ENCODE measurements at regions not wholly inside any gene's neighbourhood (a gene's known extent, or its start where the extent isn't known, plus 50 kb on each side); places are given as distances from the start of the nearest gene placed in this dataset.
"Not testable (repeated sequence)": the region's sequence is repeated elsewhere in the genome, so short reads cannot be mapped to it uniquely, and the experiment has no call there.

GRCh38 chr1:99502400-99502799 lies 143.5 kb upstream of the PALMD start:
- FAIRE-seq (no peak), DNase-seq (ENCODE audit: insufficient read length, low spot score) (no peak)
- TF ChIP-seq POLR2A (IDR thresholded peaks at IDR 0.05; ENCODE audit: low read depth, low read length): no peak

DNA sequence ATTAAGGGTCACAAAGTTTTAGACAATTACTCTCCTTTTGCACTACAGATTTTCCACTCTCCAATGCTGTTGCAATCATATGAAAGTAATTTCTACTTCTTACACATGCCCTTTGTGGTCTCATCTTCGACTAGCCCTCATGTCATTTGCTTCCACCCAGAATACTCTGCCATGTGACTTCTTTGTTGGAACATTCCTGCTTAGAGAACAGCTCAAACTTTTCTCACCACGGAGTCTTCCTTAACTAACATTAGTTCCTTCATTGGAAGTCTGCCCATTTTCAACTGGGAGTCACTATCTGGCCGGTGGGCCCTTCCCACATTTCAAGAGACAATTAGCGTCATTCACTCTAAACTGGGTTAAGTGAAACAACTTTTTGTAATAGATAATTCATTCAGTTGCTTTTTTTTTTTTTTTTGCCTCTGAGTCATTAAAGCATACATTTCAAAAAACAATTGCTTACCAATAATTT lies 142.6 kb upstream of the PALMD start:
- DNase-seq (ENCODE audit: insufficient read length, low spot score) (no peak), FAIRE-seq (no peak)
- TF ChIP-seq POLR2A (IDR thresholded peaks at IDR 0.05; ENCODE audit: low read depth, low read length): no peak

DNA sequence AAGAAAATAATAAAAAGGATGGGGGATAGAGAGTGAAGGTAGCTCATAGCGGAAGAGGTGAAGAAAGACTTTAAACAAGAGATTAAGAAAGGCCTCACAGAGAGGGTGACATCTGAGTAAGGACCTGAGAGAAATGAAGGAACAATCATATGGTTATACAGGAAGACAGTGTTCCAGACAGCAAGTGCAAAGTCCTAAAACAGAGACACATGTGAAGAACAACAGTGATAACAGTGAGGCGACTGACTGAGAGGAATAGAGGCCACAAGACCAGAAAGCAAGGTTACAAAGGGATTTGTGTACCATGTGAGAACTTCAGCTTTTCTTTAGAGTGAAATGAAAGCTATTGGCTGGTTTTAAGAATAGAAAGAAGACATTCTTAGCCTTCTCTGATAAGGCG lies 141.6 kb upstream of the PALMD start:
- FAIRE-seq (no peak), DNase-seq (ENCODE audit: insufficient read length, low spot score) (no peak)
- TF ChIP-seq POLR2A (IDR thresholded peaks at IDR 0.05; ENCODE audit: low read depth, low read length): no peak

DNA sequence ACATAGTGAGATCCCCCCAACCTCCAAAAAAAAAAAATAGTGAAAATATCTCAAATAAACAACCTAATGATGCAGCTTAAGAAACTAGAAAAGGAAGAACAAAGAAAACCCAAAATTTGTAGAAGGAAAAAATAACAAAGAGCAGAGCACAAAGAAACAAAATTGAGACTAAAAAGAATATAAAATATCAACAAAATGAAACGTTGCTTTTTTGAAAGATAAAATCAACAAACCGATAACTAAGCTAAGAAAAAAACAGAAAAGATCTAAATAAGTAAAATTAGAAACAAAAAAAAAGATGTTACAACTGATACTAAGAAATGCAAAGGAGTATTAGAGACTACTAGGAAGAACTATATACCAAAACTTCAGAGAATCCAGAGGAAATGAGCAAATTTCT lies 139.3 kb upstream of the PALMD start:
- no peak for FAIRE-seq
- DNase-seq (ENCODE audit: insufficient read length, low spot score): no peak
- TF ChIP-seq POLR2A (IDR thresholded peaks at IDR 0.05; ENCODE audit: low read depth, low read length): no peak

- FAIRE-seq; DNase-seq (ENCODE audit: insufficient read length, low spot score): not testable (repeated sequence)
Observed at GRCh38 chr1:99507446-99507845, 138.5 kb upstream of the PALMD start.

DNA sequence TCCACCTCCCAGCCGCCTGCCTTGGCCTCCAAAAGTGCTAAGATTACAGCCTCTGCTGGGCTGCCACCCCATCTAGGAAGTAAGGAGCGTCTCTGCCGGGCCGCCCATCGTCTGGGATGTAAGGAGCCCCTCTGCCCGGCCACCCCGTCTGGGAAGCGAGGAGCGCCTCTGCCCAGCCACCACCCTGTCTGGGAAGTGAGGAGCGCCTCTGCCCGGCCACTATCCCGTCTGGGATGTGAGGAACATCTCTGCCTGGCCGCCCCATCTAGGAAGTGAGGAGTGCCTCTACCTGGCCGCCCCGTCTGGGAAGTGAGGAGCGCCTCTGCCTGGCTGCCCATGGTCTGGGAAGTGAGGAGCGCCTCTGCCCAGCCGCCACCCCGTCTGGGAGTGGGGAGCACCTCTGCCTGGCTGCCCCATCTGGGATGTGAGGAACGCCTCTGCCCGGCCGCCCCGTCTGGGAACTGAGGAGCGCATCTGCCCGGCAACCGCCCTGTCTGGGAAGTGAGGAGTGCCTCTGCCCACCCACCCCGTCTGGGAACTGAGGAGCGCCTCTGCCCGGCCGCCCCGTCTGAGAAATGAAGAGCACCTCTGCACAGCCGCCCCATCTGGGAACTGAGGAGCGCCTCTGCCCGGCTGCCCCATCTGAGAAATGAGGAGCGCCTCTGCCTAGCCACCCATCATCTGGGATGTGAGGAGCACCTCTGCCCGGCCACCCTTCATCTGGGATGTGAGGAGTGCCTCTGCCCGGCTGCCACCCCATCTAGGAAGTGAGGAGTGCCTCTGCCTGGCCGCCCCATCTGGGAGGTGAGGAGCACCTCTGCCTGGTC lies 137.8 kb upstream of the PALMD start:
- DNase-seq (ENCODE audit: insufficient read length, low spot score) (no peak), FAIRE-seq (no peak)
- no peak for TF ChIP-seq POLR2A (IDR thresholded peaks at IDR 0.05; ENCODE audit: low read depth, low read length)

GRCh38 chr1:99508733-99509445 lies 137.0 kb upstream of the PALMD start:
- not testable (repeated sequence) for DNase-seq (ENCODE audit: insufficient read length, low spot score); FAIRE-seq

DNA sequence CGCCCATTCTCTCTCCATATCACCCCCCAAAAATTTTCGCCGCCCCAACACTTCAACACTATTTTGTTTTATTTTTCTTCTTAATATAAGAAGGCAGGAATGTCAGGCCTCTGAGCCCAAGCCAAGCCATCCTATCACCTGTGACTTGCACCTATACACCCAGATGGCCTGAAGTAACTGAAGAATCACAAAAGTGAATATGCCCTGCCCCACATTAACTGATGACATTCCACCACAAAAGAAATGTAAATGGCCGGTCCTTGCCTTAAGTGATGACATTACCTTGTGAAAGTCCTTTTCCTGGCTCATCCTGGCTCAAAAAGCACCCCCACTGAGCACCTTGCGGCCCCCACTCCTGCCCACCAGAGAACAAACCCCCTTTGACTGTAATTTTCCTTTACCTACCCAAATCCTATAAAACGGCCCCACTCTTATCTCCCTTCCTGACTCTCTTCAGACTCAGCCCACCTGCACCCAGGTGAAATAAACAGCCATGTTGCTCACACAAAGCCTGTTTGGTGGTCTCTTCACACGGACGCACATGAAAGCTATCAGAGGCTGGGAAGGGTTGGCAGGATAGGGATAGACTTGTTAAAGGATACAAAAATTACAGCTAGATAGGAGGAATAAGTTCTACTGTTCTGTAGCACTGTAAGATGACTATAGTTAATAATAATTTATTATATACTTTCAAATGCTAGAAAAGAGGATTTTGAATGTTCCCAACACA lies 130.9 kb upstream of the PALMD start:
- DNase-seq (ENCODE audit: insufficient read length, low spot score); FAIRE-seq: not testable (repeated sequence)

GRCh38 chr1:99516141-99516540 lies 129.8 kb upstream of the PALMD start:
- DNase-seq (ENCODE audit: insufficient read length, low spot score): no peak
- FAIRE-seq: no peak
- no peak for TF ChIP-seq POLR2A (IDR thresholded peaks at IDR 0.05; ENCODE audit: low read depth, low read length)

DNA sequence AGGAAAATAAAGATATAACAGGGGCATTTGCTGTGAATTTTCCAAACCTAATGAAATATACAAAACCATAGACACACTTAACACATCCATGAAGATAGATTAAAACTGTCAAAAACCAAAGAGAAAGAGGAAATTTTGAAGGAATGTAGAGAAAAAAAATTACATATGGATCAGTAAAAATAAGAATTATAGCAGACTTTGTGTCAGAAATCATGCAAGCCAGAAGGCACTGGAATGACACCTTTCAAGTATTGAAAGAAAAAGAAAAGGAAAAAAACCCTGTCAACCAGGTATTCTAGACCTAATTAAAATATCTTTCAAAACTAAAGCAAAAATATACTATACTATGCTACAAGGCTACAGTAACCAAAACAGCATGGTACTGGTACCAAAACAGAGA lies 125.8 kb upstream of the PALMD start:
- DNase-seq (ENCODE audit: insufficient read length, low spot score) (no peak), FAIRE-seq (no peak)
- TF ChIP-seq POLR2A (IDR thresholded peaks at IDR 0.05; ENCODE audit: low read depth, low read length): no peak

DNA sequence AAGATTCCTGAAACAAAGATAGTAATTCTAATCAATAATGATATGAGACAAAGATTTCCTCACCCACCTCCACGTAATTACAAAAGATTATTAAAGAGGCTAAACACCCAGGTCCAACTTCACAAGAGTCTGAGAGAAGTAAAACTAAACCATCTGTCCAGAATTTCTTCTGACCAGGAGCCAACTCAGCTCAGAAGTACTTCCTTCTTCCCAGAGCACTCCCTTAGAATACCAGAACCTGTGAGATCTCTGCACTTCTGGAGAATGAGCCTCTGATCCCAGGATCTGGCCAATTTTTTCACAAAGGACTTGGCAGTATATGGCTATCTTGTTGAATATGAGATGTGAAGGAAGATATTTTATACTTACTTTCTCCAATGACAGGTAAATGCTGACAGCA lies 120.6 kb upstream of the PALMD start:
- DNase-seq (ENCODE audit: insufficient read length, low spot score) (no peak), FAIRE-seq (no peak)
- TF ChIP-seq POLR2A (IDR thresholded peaks at IDR 0.05; ENCODE audit: low read depth, low read length): no peak

- no peak for TF ChIP-seq POLR2A (IDR thresholded peaks at IDR 0.05; ENCODE audit: low read depth, low read length)
- DNase-seq (ENCODE audit: insufficient read length, low spot score): no peak
- no peak for FAIRE-seq
Observed at GRCh38 chr1:99527078-99527477, 118.8 kb upstream of the PALMD start.

GRCh38 chr1:99527545-99527944 lies 118.4 kb upstream of the PALMD start:
- TF ChIP-seq POLR2A (IDR thresholded peaks at IDR 0.05; ENCODE audit: low read depth, low read length): no peak
- no peak for DNase-seq (ENCODE audit: insufficient read length, low spot score)
- FAIRE-seq: no peak

DNA sequence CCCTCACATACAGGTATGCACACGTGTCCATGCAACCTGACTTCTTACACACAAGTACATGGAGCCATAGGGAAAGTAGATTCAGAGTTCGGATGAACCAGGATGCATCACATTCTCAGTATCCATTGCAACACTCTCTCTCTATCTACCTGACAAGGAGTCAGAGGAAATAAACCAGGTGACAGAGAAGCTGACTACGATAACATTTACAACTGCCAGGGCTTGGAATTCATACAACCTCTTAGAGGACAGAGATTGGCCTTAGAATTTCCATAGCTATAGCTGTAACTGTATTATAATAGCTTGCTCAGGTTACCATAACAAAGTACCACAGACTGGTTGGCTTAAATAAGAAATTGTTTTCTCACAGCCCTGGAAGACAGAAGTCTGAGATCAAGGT lies 116.9 kb upstream of the PALMD start:
- no peak for TF ChIP-seq POLR2A (IDR thresholded peaks at IDR 0.05; ENCODE audit: low read depth, low read length)
- FAIRE-seq (no peak), DNase-seq (ENCODE audit: insufficient read length, low spot score) (no peak)
